Erythroblast (primary cell): ENCODE measurements at regions not wholly inside any gene's neighbourhood (a gene's known extent, or its start where the extent isn't known, plus 50 kb on each side); places are given as distances from the start of the nearest gene placed in this dataset.

Experiments
- GATA1 ChIP-seq: IDR thresholded peaks from 2 replicates; pipeline ENCODE4 v1.6.1; 2011; ENCODE audit warnings: low read depth, mild to moderate bottlenecking, control low read depth, low read length, moderate library complexity
- POLR2A ChIP-seq: IDR thresholded peaks from 2 replicates; pipeline ENCODE4 v1.6.1; 2011; ENCODE audit warnings: mild to moderate bottlenecking, low read length

GRCh38 chr2:120660056-120660694 is 75.5 kb upstream of the GLI2 start:
- TF ChIP-seq POLR2A = no peak
- TF ChIP-seq GATA1 = no peak
